A549 (cell line): ENCODE measurements at regions not wholly inside any gene's neighbourhood (a gene's known extent, or its start where the extent isn't known, plus 50 kb on each side); places are given as distances from the start of the nearest gene placed in this dataset.

ENCODE experiments used
- CHD4 ChIP-seq: fragments of 200-600 bp; sonication (generic); IDR thresholded peaks from 2 replicates; pipeline ENCODE4 v1.6.1; 2016; ENCODE audit warnings: antibody characterized with exemption, mild to moderate bottlenecking, borderline replicate concordance
- EP300 ChIP-seq, 2 experiments: fragments of >200 bp; sonication (Bioruptor Twin); formaldehyde crosslinking; IDR thresholded peaks; 2 replicates in 1 of 2; 3 replicates in 1 of 2; pipeline ENCODE4 v1.6.1; 2016 to 2017
- HDAC2 ChIP-seq: fragments of 200-600 bp; sonication (generic); IDR thresholded peaks from 2 replicates; pipeline ENCODE4 v1.6.1; 2016
- HOXA7 ChIP-seq: fragments of 250-450 bp; sonication (Bioruptor Pico); IDR thresholded peaks from 2 replicates; pipeline ENCODE4 v1.5.0; 2020; ENCODE audit warnings: mild to moderate bottlenecking, moderate library complexity
- MAFK ChIP-seq: fragments of 450-650 bp; IDR thresholded peaks from 2 replicates; pipeline ENCODE4 v1.6.1; 2014; ENCODE audit not compliant: partially characterized antibody
- NR3C1 ChIP-seq: fragments of >200 bp; sonication (Bioruptor Twin); formaldehyde crosslinking; IDR thresholded peaks from 3 replicates; pipeline ENCODE4 v1.6.1; 2017
- POLR2A ChIP-seq: IDR thresholded peaks from 2 replicates; pipeline ENCODE4 v1.6.1; 2012; ENCODE audit warnings: mild to moderate bottlenecking, low read length
- RARB ChIP-seq: fragments of 250-450 bp; sonication (Bioruptor Pico); IDR thresholded peaks from 2 replicates; pipeline ENCODE4 v1.8.0; 2021; ENCODE audit warnings: mild to moderate bottlenecking, moderate library complexity
- TF ChIP-seq, protein P1 (sequence below): fragments of 200-600 bp; sonication (generic); IDR thresholded peaks from 2 replicates; pipeline ENCODE4 v1.6.1; 2016; ENCODE audit warnings: antibody characterized with exemption, mild to moderate bottlenecking, moderate library complexity
- TF ChIP-seq, protein P2 (sequence below): fragments of >200 bp; sonication (Bioruptor Twin); formaldehyde crosslinking; IDR thresholded peaks from 3 replicates; pipeline ENCODE4 v1.5.1; 2016

DNA sequence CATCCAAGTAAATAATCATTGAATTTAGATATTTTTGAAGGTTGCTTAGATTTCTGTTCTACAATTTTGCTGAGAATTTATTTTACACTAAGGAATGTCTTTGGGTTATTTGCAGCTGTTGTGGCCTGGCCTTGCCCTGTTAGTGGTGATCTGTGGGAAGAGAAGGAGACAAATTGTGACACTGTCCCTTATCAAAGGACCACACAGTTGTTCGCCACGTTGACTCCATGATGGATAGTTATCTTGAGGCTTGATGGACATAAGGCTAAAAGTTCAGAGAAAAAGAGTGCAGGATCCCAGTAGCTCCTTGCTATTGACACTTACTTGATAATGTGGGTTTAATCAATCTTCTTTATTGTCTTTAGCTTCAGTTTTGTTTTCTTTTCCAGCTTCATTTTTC lies 186.6 kb upstream of the MEF2C start:
- TF ChIP-seq NR3C1: no peak
- no peak for TF ChIP-seq HDAC2
- no peak for TF ChIP-seq HOXA7 (CRISPR knock-in tag)
- TF ChIP-seq, protein P1, sequence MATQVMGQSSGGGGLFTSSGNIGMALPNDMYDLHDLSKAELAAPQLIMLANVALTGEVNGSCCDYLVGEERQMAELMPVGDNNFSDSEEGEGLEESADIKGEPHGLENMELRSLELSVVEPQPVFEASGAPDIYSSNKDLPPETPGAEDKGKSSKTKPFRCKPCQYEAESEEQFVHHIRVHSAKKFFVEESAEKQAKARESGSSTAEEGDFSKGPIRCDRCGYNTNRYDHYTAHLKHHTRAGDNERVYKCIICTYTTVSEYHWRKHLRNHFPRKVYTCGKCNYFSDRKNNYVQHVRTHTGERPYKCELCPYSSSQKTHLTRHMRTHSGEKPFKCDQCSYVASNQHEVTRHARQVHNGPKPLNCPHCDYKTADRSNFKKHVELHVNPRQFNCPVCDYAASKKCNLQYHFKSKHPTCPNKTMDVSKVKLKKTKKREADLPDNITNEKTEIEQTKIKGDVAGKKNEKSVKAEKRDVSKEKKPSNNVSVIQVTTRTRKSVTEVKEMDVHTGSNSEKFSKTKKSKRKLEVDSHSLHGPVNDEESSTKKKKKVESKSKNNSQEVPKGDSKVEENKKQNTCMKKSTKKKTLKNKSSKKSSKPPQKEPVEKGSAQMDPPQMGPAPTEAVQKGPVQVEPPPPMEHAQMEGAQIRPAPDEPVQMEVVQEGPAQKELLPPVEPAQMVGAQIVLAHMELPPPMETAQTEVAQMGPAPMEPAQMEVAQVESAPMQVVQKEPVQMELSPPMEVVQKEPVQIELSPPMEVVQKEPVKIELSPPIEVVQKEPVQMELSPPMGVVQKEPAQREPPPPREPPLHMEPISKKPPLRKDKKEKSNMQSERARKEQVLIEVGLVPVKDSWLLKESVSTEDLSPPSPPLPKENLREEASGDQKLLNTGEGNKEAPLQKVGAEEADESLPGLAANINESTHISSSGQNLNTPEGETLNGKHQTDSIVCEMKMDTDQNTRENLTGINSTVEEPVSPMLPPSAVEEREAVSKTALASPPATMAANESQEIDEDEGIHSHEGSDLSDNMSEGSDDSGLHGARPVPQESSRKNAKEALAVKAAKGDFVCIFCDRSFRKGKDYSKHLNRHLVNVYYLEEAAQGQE: no peak
- TF ChIP-seq, protein P2, sequence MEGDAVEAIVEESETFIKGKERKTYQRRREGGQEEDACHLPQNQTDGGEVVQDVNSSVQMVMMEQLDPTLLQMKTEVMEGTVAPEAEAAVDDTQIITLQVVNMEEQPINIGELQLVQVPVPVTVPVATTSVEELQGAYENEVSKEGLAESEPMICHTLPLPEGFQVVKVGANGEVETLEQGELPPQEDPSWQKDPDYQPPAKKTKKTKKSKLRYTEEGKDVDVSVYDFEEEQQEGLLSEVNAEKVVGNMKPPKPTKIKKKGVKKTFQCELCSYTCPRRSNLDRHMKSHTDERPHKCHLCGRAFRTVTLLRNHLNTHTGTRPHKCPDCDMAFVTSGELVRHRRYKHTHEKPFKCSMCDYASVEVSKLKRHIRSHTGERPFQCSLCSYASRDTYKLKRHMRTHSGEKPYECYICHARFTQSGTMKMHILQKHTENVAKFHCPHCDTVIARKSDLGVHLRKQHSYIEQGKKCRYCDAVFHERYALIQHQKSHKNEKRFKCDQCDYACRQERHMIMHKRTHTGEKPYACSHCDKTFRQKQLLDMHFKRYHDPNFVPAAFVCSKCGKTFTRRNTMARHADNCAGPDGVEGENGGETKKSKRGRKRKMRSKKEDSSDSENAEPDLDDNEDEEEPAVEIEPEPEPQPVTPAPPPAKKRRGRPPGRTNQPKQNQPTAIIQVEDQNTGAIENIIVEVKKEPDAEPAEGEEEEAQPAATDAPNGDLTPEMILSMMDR: no peak
- no peak for TF ChIP-seq CHD4
- TF ChIP-seq RARB (CRISPR knock-in tag): no peak
- TF ChIP-seq MAFK: no peak
- no peak for TF ChIP-seq EP300 (IDR thresholded peaks at IDR 0.05)
- no peak for TF ChIP-seq POLR2A
